IPS DF 6.9 (cell line): ENCODE measurements at regions not wholly inside any gene's neighbourhood (a gene's known extent, or its start where the extent isn't known, plus 50 kb on each side); places are given as distances from the start of the nearest gene placed in this dataset.

Experiments used
- DNase-seq: peaks from one replicate; pipeline ENCODE4 v3.0.0-alpha.2; 2013; ENCODE audit warnings: low read depth, low spot score
- H3K27ac ChIP-seq: one replicate; pipeline ENCODE4 v1.5.1; 2013; ENCODE audit warnings: low read length, control low read depth
- H3K27me3 ChIP-seq: 2 replicates; pipeline ENCODE4 v1.6.1; 2013; ENCODE audit warnings: mild to moderate bottlenecking, low read length; ENCODE audit not compliant: control insufficient read depth, insufficient read depth
- H3K36me3 ChIP-seq: 2 replicates; pipeline ENCODE4 v1.6.1; 2013; ENCODE audit warnings: low read length; ENCODE audit not compliant: control insufficient read depth, insufficient read depth
- H3K4me1 ChIP-seq: 2 replicates; pipeline ENCODE4 v1.6.1; 2013; ENCODE audit warnings: low read length; ENCODE audit not compliant: control insufficient read depth, insufficient read depth
- H3K4me3 ChIP-seq: 2 replicates; pipeline ENCODE4 v1.5.1; 2013; ENCODE audit warnings: mild to moderate bottlenecking, low read length
- H3K9me3 ChIP-seq: 2 replicates; pipeline ENCODE4 v1.6.1; 2013; ENCODE audit warnings: low read length, inconsistent platforms; ENCODE audit not compliant: control insufficient read depth, insufficient read depth
- WGBS: extraction: QIAGEN DNeasy Blood & Tissue Kit; methylation state at CpG from one replicate; pipeline ENCODE4 v1.1.7; 2013; ENCODE audit warnings: mixed read lengths, missing lambda C conversion rate; ENCODE audit not compliant: insufficient read length, insufficient coverage; 5-methylcytosine and 5-hydroxymethylcytosine counted together

DNA sequence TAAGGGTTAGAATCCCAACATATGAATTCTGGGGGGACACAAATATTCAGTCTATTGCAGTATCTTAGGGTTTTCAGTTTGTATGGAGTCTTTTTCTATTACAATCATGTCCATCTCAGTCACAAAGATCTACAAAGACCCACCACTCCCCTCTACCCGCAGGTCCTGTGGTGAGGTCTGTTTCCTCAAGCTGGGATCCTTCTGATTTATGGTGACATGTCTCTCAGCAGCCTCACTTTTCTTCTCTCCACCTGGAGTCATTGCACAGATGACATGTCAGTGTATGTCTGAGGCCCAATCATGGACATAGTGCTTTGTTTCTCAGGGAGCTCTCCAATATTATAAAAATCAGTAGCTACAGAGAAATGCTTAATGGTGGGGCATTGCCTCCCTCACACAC lies 113.4 kb upstream of the RAB27B start:
- Histone ChIP-seq H3K9me3 (no peaks in the 10 kb centered on the region), H3K36me3 (no peaks in the 10 kb centered on the region), H3K27me3 (no peaks in the 10 kb centered on the region), H3K4me1 (no peaks in the 10 kb centered on the region), H3K27ac (no peak overlapping the region), H3K4me3 (no peak overlapping the region)
- no CpG with 5 or more reads among the region's 1 CpG for WGBS
- no peak for DNase-seq

- no peaks in the 10 kb centered on the region for H3K4me1 ChIP-seq
- H3K4me3 ChIP-seq = no peak overlapping the region
- H3K27me3 ChIP-seq = no peaks in the 10 kb centered on the region
- no peaks in the 10 kb centered on the region for H3K9me3 ChIP-seq
- no peaks in the 10 kb centered on the region for H3K36me3 ChIP-seq
- no CpG with 5 or more reads among the region's 2 CpGs for WGBS
- no peak for DNase-seq
- H3K27ac ChIP-seq = no peak overlapping the region
Measured at GRCh38 chr18:54716586-54716985, 111.7 kb upstream of the RAB27B start.

DNA sequence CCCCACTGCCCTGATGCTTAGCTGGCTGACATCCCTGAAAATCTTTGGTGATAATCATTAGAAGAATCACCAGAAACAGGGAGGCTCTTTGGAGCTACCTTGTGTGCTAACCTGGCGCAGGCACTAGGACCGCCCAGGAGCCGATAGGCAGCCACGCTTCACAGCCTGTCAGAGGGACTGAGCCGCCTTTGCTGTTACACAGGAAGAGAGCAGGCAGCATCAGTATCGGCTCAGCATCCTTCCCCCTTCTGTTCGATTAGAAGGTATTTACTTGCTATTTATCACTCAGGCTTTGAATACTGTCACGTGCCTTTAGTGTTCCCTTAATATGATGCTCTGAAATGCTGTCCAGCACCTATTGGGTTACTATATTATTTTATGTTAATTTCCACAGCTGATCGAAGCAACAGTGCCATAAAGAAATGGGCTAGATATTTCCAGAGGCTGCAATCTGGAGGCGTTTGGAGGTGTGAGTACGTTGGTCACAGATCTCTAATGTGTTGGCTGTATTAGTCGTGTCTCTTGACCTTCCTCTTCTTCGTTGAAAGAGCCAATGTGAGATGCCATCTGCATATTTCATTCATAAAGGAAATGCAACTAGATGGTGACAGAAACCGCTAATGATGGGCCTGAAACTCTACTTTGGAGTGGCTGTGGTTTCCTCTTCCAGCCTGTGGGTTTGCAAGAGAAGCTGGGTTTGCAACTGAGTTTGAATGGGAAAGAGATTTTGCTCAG lies 110.4 kb upstream of the RAB27B start:
- Histone ChIP-seq H3K27ac (no peak overlapping the region), H3K9me3 (no peaks in the 10 kb centered on the region), H3K36me3 (no peaks in the 10 kb centered on the region), H3K4me3 (no peak overlapping the region), H3K4me1 (no peaks in the 10 kb centered on the region), H3K27me3 (no peaks in the 10 kb centered on the region)
- WGBS = no CpG with 5 or more reads among the region's 14 CpGs
- peak; percentile 7 for DNase-seq

- Histone ChIP-seq H3K4me3 (no peak overlapping the region), H3K4me1 (no peaks in the 10 kb centered on the region), H3K27me3 (no peaks in the 10 kb centered on the region), H3K27ac (no peak overlapping the region), H3K9me3 (no peaks in the 10 kb centered on the region), H3K36me3 (no peaks in the 10 kb centered on the region)
- WGBS = no CpG with 5 or more reads among the region's 1 CpG
- DNase-seq = no peak
Measured at GRCh38 chr18:54718408-54718773, 109.9 kb upstream of the RAB27B start.

- no peak overlapping the region for H3K4me3 ChIP-seq
- H3K27ac ChIP-seq = no peak overlapping the region
- DNase-seq = no peak
- H3K27me3 ChIP-seq = no peaks in the 10 kb centered on the region
- WGBS = no CpG with 5 or more reads among the region's 1 CpG
- H3K9me3 ChIP-seq = no peaks in the 10 kb centered on the region
- no peaks in the 10 kb centered on the region for H3K4me1 ChIP-seq
- H3K36me3 ChIP-seq = no peaks in the 10 kb centered on the region
Measured at GRCh38 chr18:54720620-54721019, 107.7 kb upstream of the RAB27B start.

- Histone ChIP-seq H3K27ac (no peak overlapping the region), H3K27me3 (no peaks in the 10 kb centered on the region), H3K4me1 (no peaks in the 10 kb centered on the region), H3K9me3 (no peaks in the 10 kb centered on the region), H3K36me3 (no peaks in the 10 kb centered on the region), H3K4me3 (no peak overlapping the region)
- DNase-seq = no peak
- WGBS = no CpG with 5 or more reads among the region's 4 CpGs
Measured at GRCh38 chr18:54726143-54726542, 102.1 kb upstream of the RAB27B start.

GRCh38 chr18:54734059-54734458 lies 94.2 kb upstream of the RAB27B start:
- WGBS = no CpG with 5 or more reads among the region's 3 CpGs

GRCh38 chr18:54736981-54737380 lies 91.3 kb upstream of the RAB27B start:
- Histone ChIP-seq H3K36me3 (no peaks in the 10 kb centered on the region), H3K27ac (no peak overlapping the region), H3K9me3 (no peaks in the 10 kb centered on the region), H3K4me3 (no peak overlapping the region), H3K27me3 (no peaks in the 10 kb centered on the region), H3K4me1 (no peaks in the 10 kb centered on the region)
- DNase-seq = no peak
- WGBS = no CpG with 5 or more reads among the region's 1 CpG

More at GRCh38 chr18:54734059-54734458, 94.2 kb upstream of the RAB27B start:
- Histone ChIP-seq H3K36me3 (no peaks in the 10 kb centered on the region), H3K27ac (no peak overlapping the region), H3K9me3 (no peaks in the 10 kb centered on the region), H3K4me3 (no peak overlapping the region), H3K4me1 (no peaks in the 10 kb centered on the region), H3K27me3 (no peaks in the 10 kb centered on the region)
- no peak for DNase-seq

GRCh38 chr18:54737986-54738385 lies 90.3 kb upstream of the RAB27B start:
- DNase-seq = no peak
- H3K27ac ChIP-seq = no peak overlapping the region
- no CpG with 5 or more reads among the region's 3 CpGs for WGBS

GRCh38 chr18:54739476-54739875 lies 88.8 kb upstream of the RAB27B start:
- H3K27ac ChIP-seq = no peak overlapping the region
- WGBS = no CpG with 5 or more reads among the region's 2 CpGs

More at GRCh38 chr18:54737986-54738385, 90.3 kb upstream of the RAB27B start:
- Histone ChIP-seq H3K27me3 (no peaks in the 10 kb centered on the region), H3K4me1 (no peaks in the 10 kb centered on the region), H3K9me3 (no peaks in the 10 kb centered on the region), H3K36me3 (no peaks in the 10 kb centered on the region), H3K4me3 (no peak overlapping the region)

More at GRCh38 chr18:54739476-54739875, 88.8 kb upstream of the RAB27B start:
- Histone ChIP-seq H3K27me3 (no peaks in the 10 kb centered on the region), H3K4me3 (no peak overlapping the region), H3K9me3 (no peaks in the 10 kb centered on the region), H3K4me1 (no peaks in the 10 kb centered on the region), H3K36me3 (no peaks in the 10 kb centered on the region)
- no peak for DNase-seq
